ENCODE measurements at regions not wholly inside any gene's neighbourhood (a gene's known extent, or its start where the extent isn't known, plus 50 kb on each side); places are given as distances from the start of the nearest gene placed in this dataset.

Small RNAs in the stretch of these regions (microRNA-seq; reads per million reads assigned to microRNA genes)
- 0.37 to 1.0 reads per million in 2 experiments for gene MIR320D2 (ENCODE audit: insufficient read depth in 1 of 2, insufficient read length in 1 of 2, unreplicated experiment in 1 of 2)

Small RNAs in the stretch of these regions (small RNA-seq; reads per million reads assigned to genes)
- gene MIR320D2: 0 reads per million in 5 experiments

All from IMR-90 (cell line).